Left ventricle myocardium inferior (tissue), 1 donor: ENCODE measurements at regions not wholly inside any gene's neighbourhood (a gene's known extent, or its start where the extent isn't known, plus 50 kb on each side); places are given as distances from the start of the nearest gene placed in this dataset.

Source experiments
- DNase-seq: peaks from one replicate; pipeline ENCODE4 v3.0.0-alpha.2; 2020
- H3K27ac ChIP-seq: fragments of 200-600 bp; replicated peaks from 2 replicates; pipeline ENCODE4 v1.8.0; 2021
- H3K27me3 ChIP-seq: fragments of 200-600 bp; 2 replicates; pipeline ENCODE4 v1.8.0; 2021; ENCODE audit warnings: low read depth
- H3K36me3 ChIP-seq: fragments of 200-600 bp; 2 replicates; pipeline ENCODE4 v1.8.0; 2021
- H3K4me1 ChIP-seq: fragments of 200-600 bp; 2 replicates; pipeline ENCODE4 v1.8.0; 2021
- H3K4me3 ChIP-seq: fragments of 200-600 bp; 2 replicates; pipeline ENCODE4 v1.8.0; 2021; ENCODE audit warnings: mild to moderate bottlenecking, moderate library complexity
- H3K9me3 ChIP-seq: fragments of 200-600 bp; replicated peaks from 2 replicates; pipeline ENCODE4 v1.8.0; 2021
- intact Hi-C: fragments of 100-400 bp; cut with micrococcal nuclease; formaldehyde crosslinking; loops from one replicate; pipeline ENCODE4 v1.11.0; 2022
- TF ChIP-seq, protein P1 (sequence below): fragments of 200-600 bp; IDR thresholded peaks from 2 replicates; pipeline ENCODE4 v1.8.0; 2021; ENCODE audit warnings: antibody characterized with exemption, mild to moderate bottlenecking, borderline replicate concordance
- donor health status: DM: no; HTN: yes; CAD: no; lungs with severe emphysema.

GRCh38 chr3:150133293-150133692 is 162.6 kb upstream of the PFN2 start:
- DNase-seq, result no peak
- intact Hi-C loops, result no loop called here
- H3K4me1 ChIP-seq, result no peaks in the 10 kb centered on the region

DNA sequence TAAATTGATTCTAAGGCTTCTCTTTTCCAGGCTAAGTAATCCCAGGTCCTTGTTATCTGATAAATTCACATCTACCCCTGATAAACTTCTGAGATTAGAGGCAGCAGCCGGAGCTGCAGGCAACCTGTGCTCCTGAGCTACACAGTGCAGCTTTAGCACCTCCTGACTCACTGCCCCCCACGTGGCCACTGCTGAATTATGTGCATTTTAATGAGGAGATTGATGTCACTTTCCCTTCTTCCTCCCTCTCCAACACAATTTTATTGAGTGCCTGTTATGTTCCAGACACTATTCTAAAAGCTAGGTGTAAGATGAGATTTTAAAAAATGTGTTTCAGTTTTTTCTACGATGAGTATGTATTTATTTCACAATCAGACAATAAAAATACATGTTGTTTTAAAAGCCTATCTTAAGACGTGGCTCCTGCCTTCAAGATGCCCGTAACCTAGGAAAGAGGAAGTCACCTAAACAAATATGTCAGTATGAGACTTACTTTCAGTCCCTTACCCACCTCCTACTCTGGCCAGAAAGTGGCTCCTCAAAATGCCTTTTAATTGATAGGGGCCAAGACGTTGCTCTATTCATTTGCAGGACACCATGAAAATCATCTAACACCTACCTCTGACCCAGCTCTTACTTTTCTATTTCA is 161.5 kb upstream of the PFN2 start:
- intact Hi-C loops, result no loop called here
- H3K4me1 ChIP-seq, result no peaks in the 10 kb centered on the region
- H3K27me3 ChIP-seq, result no peaks in the 10 kb centered on the region
- TF ChIP-seq, protein P1, sequence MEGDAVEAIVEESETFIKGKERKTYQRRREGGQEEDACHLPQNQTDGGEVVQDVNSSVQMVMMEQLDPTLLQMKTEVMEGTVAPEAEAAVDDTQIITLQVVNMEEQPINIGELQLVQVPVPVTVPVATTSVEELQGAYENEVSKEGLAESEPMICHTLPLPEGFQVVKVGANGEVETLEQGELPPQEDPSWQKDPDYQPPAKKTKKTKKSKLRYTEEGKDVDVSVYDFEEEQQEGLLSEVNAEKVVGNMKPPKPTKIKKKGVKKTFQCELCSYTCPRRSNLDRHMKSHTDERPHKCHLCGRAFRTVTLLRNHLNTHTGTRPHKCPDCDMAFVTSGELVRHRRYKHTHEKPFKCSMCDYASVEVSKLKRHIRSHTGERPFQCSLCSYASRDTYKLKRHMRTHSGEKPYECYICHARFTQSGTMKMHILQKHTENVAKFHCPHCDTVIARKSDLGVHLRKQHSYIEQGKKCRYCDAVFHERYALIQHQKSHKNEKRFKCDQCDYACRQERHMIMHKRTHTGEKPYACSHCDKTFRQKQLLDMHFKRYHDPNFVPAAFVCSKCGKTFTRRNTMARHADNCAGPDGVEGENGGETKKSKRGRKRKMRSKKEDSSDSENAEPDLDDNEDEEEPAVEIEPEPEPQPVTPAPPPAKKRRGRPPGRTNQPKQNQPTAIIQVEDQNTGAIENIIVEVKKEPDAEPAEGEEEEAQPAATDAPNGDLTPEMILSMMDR, result no peak
- H3K4me3 ChIP-seq, result no peak overlapping the region
- no peaks in the 10 kb centered on the region for H3K9me3 ChIP-seq
- H3K27ac ChIP-seq, result no peak overlapping the region
- no peaks in the 10 kb centered on the region for H3K36me3 ChIP-seq
- DNase-seq, result no peak

More at GRCh38 chr3:150133293-150133692, 162.6 kb upstream of the PFN2 start:
- Histone ChIP-seq H3K27ac (no peak overlapping the region), H3K4me3 (no peak overlapping the region), H3K27me3 (no peaks in the 10 kb centered on the region), H3K36me3 (no peaks in the 10 kb centered on the region), H3K9me3 (no peaks in the 10 kb centered on the region)
- TF ChIP-seq, protein P1, result no peak

- intact Hi-C loops, result no loop called here
- H3K27me3 ChIP-seq, result no peaks in the 10 kb centered on the region
- no peaks in the 10 kb centered on the region for H3K36me3 ChIP-seq
- no peaks in the 10 kb centered on the region for H3K4me1 ChIP-seq
- TF ChIP-seq, protein P1, result no peak
- DNase-seq, result no peak
- H3K27ac ChIP-seq, result no peak overlapping the region
- H3K4me3 ChIP-seq, result no peak overlapping the region
- H3K9me3 ChIP-seq, result no peaks in the 10 kb centered on the region
Observed at GRCh38 chr3:150131663-150132062, 161.0 kb upstream of the PFN2 start.

DNA sequence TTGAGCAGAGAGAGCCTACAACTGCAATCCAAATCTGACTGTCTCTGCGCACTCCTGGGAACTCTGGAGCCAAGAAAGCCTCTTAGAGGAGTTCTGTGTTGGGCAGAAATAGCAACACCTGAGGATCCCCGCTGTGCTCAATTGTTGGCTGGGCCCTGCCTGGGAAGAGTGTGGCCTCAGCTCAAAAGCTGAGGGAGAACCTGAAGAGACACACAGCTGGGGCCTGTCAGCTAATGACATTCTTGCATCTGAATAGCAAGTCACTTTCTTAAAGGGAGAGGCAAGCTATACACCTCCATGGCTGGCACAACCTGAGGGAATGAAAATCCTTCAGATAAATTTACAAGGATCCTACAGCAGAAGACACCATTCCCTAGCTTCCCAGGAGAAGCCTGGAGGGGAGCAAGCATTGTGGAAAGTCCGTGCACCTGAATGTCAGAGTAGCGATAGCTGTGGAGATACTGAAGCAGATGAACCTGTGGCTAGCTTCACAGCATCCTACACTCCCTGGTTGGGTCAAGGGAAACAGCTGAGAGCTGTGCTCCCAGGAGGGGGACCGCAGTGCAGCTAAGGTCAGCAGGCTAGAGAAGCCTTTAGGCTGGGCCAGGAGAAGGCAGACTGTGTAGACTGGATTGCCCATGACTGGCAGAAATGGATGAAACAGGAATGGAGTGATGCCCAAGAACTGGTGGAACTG is 159.9 kb upstream of the PFN2 start:
- Histone ChIP-seq H3K36me3 (no peaks in the 10 kb centered on the region), H3K9me3 (no peaks in the 10 kb centered on the region), H3K27me3 (no peaks in the 10 kb centered on the region), H3K4me1 (no peaks in the 10 kb centered on the region), H3K4me3 (no peak overlapping the region), H3K27ac (no peak overlapping the region)
- intact Hi-C loops, result no loop called here
- TF ChIP-seq, protein P1, result no peak
- DNase-seq, result no peak

DNA sequence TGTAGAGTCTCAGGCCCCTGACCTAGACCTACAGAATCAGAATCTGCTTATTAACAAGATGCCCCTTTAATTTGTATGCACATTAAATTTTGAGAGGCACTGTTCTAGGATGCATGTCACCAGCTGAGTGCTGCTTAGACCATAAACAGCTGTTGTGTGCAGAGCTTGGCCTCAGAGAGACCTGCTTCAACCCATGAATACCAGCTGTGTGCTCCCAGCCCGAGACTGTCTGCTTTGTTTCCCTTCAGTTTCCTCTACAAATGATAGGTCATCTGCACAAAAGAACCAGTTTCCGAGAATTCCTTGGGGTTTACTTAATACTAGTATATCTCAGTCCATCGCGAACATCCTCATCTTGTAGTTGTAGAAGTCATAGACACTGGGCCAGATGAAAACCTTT is 158.5 kb upstream of the PFN2 start:
- intact Hi-C loops, result no loop called here

More for the DNA sequence above, 158.5 kb upstream of the PFN2 start:
- TF ChIP-seq, protein P1, result no peak
- Histone ChIP-seq H3K4me1 (no peaks in the 10 kb centered on the region), H3K36me3 (no peaks in the 10 kb centered on the region), H3K9me3 (no peaks in the 10 kb centered on the region), H3K27ac (no peak overlapping the region), H3K4me3 (no peak overlapping the region), H3K27me3 (no peaks in the 10 kb centered on the region)
- DNase-seq, result no peak
